ENCODE measurements at regions not wholly inside any gene's neighbourhood (a gene's known extent, or its start where the extent isn't known, plus 50 kb on each side); places are given as distances from the start of the nearest gene placed in this dataset.

- no peak for TF ChIP-seq CTCF (conservative IDR thresholded peaks at IDR 0.05; ENCODE audit: low read depth, low read length)
- TF ChIP-seq MAFK (IDR thresholded peaks at IDR 0.05; ENCODE audit: low read depth, low read length), result no peak
Observed at GRCh38 chr9:110049699-110050450, 158.1 kb downstream of the C9orf152 start.

All from IMR-90 (cell line).